IMR-90 (cell line): ENCODE measurements at regions not wholly inside any gene's neighbourhood (a gene's known extent, or its start where the extent isn't known, plus 50 kb on each side); places are given as distances from the start of the nearest gene placed in this dataset.

Experiments used
- ATAC-seq: fragments of 200-7000 bp; cut with Tn5 transposase; 2 replicates; pipeline ENCODE4 v1.9.1; 2020; ENCODE audit warnings: low read depth, mild to moderate bottlenecking, moderate library complexity
- BruUV-seq: library from RNA; stranded (reverse); fragments of 400-500 nt; replicated peaks from 2 replicates; lab custom pipeline; 2021; lab: Mats Ljungman, UMichigan
- CTCF ChIA-PET: fragments of 300-600 bp; formaldehyde crosslinking; extraction: SDS; loops from one replicate; lab custom pipeline; 2021; ENCODE audit warnings: antibody characterized with exemption; lab: Yijun Ruan, JAX
- POLR2A ChIA-PET: fragments of 300-600 bp; sonication (Branson Sonifier 250); formaldehyde crosslinking; loops from one replicate; lab custom pipeline; 2022; ENCODE audit warnings: antibody characterized with exemption; ENCODE audit not compliant: unreplicated experiment; lab: Charles Lee
- DNase-seq: peaks from one replicate; pipeline ENCODE4 v3.0.0; 2013
- H2AFZ ChIP-seq: replicated peaks from 2 replicates; pipeline ENCODE3; 2013; ENCODE audit warnings: low read length, mild to moderate bottlenecking; ENCODE audit not compliant: poor library complexity
- H2AK5ac ChIP-seq: 2 replicates; pipeline ENCODE4 v1.6.1; 2013; ENCODE audit warnings: low read depth, low read length, inconsistent platforms
- H2AK9ac ChIP-seq: replicated peaks from 2 replicates; pipeline ENCODE3; 2013; ENCODE audit warnings: mild to moderate bottlenecking, low read depth, low read length, moderate library complexity; ENCODE audit not compliant: poor library complexity
- H2BK120ac ChIP-seq: 2 replicates; pipeline ENCODE4 v1.6.1; 2013; ENCODE audit warnings: low read depth, low read length, inconsistent platforms
- H2BK15ac ChIP-seq: 3 replicates; pipeline ENCODE4 v1.6.1; 2013; ENCODE audit warnings: low read depth, low read length, inconsistent platforms
- H2BK20ac ChIP-seq: 2 replicates; pipeline ENCODE4 v1.6.1; 2013; ENCODE audit warnings: low read depth, mild to moderate bottlenecking, inconsistent platforms, low read length, moderate library complexity
- H2BK5ac ChIP-seq: 2 replicates; pipeline ENCODE4 v1.6.1; 2013; ENCODE audit warnings: mild to moderate bottlenecking, low read depth, low read length, inconsistent platforms; ENCODE audit not compliant: poor library complexity, severe bottlenecking
- H3K14ac ChIP-seq: replicated peaks from 2 replicates; pipeline ENCODE4 v1.6.1; 2013; ENCODE audit warnings: low read depth, low read length, inconsistent platforms
- H3K18ac ChIP-seq: 2 replicates; pipeline ENCODE4 v1.6.1; 2013; ENCODE audit warnings: low read depth, low read length, control low read depth
- H3K23ac ChIP-seq: 2 replicates; pipeline ENCODE4 v1.6.1; 2013; ENCODE audit warnings: low read depth, low read length, inconsistent platforms
- H3K27ac ChIP-seq: 2 replicates; pipeline ENCODE4 v1.5.1; 2013; ENCODE audit warnings: mild to moderate bottlenecking, control low read depth, low read length; ENCODE audit not compliant: insufficient read depth
- H3K27me3 ChIP-seq: 2 replicates; pipeline ENCODE4 v1.6.1; 2013; ENCODE audit warnings: low read length; ENCODE audit not compliant: control insufficient read depth, insufficient read depth
- H3K36me3 ChIP-seq: 2 replicates; pipeline ENCODE4 v1.6.1; 2013; ENCODE audit warnings: low read length, mixed read lengths; ENCODE audit not compliant: control insufficient read depth, insufficient read depth
- H3K4ac ChIP-seq: 2 replicates; pipeline ENCODE4 v1.6.1; 2013; ENCODE audit warnings: low read depth, low read length, inconsistent platforms
- H3K4me1 ChIP-seq: 2 replicates; pipeline ENCODE4 v1.6.1; 2013; ENCODE audit warnings: low read length, mixed read lengths; ENCODE audit not compliant: control insufficient read depth, insufficient read depth
- H3K4me2 ChIP-seq: 2 replicates; pipeline ENCODE4 v1.6.1; 2013; ENCODE audit warnings: low read depth, mild to moderate bottlenecking, control low read depth, low read length, moderate library complexity
- H3K4me3 ChIP-seq: 2 replicates; pipeline ENCODE4 v1.5.1; 2013; ENCODE audit warnings: low read depth, mild to moderate bottlenecking, control low read depth, low read length, moderate library complexity; ENCODE audit not compliant: insufficient read depth
- H3K56ac ChIP-seq: 2 replicates; pipeline ENCODE4 v1.6.1; 2013; ENCODE audit warnings: low read length, inconsistent platforms; ENCODE audit not compliant: insufficient read depth; ENCODE audit errors: extremely low read depth
- H3K79me1 ChIP-seq, 2 experiments: 2 replicates each; pipeline ENCODE4 v1.6.1; 2013; ENCODE audit warnings: low read length in 2 of 2, inconsistent platforms in 1 of 2, low read depth in 1 of 2
- H3K9ac ChIP-seq: 2 replicates; pipeline ENCODE4 v1.6.1; 2013; ENCODE audit warnings: low read depth, low read length, control low read depth
- H3K9me1 ChIP-seq: 2 replicates; pipeline ENCODE4 v1.6.1; 2013; ENCODE audit warnings: low read length, inconsistent platforms; ENCODE audit not compliant: insufficient read depth
- H3K9me3 ChIP-seq: 2 replicates; pipeline ENCODE4 v1.6.1; 2013; ENCODE audit warnings: low read length; ENCODE audit not compliant: control insufficient read depth, insufficient read depth
- H4K20me1 ChIP-seq: 2 replicates; pipeline ENCODE4 v1.6.1; 2013; ENCODE audit warnings: low read length, inconsistent platforms; ENCODE audit not compliant: insufficient read depth
- H4K5ac ChIP-seq: 2 replicates; pipeline ENCODE4 v1.6.1; 2013; ENCODE audit warnings: mild to moderate bottlenecking, low read depth, low read length, control low read depth
- H4K8ac ChIP-seq, 2 experiments: 2 replicates each; pipeline ENCODE4 v1.6.1; 2013; ENCODE audit warnings: low read depth in 2 of 2, low read length in 2 of 2, control low read depth in 1 of 2, inconsistent platforms in 1 of 2
- H4K91ac ChIP-seq: 2 replicates; pipeline ENCODE4 v1.6.1; 2013; ENCODE audit warnings: low read depth, low read length, inconsistent platforms; ENCODE audit not compliant: insufficient read depth
- BHLHE40 ChIP-seq: fragments of 150-350 bp; IDR thresholded peaks from 2 replicates; pipeline ENCODE4 v1.6.1; 2016; ENCODE audit warnings: mild to moderate bottlenecking, low read depth, low read length
- CEBPB ChIP-seq: IDR thresholded peaks from 2 replicates; pipeline ENCODE4 v1.6.1; 2012; ENCODE audit warnings: low read depth, low read length, improper control_type of control experiment
- CHD1 ChIP-seq: IDR thresholded peaks from 2 replicates; pipeline ENCODE4 v1.6.1; 2012; ENCODE audit warnings: low read depth, low read length, improper control_type of control experiment
- FOS ChIP-seq: fragments of 150-350 bp; IDR thresholded peaks from 2 replicates; pipeline ENCODE4 v1.6.1; 2016; ENCODE audit warnings: low read depth, low read length
- MAFK ChIP-seq: IDR thresholded peaks from 2 replicates; pipeline ENCODE4 v1.6.1; 2012; ENCODE audit warnings: low read depth, low read length, improper control_type of control experiment
- MAZ ChIP-seq: IDR thresholded peaks from 2 replicates; pipeline ENCODE4 v1.6.1; 2012; ENCODE audit warnings: low read depth, mild to moderate bottlenecking, low read length, improper control_type of control experiment, moderate library complexity, borderline replicate concordance
- NFE2L2 ChIP-seq: fragments of 150-350 bp; IDR thresholded peaks from 2 replicates; pipeline ENCODE4 v1.6.1; 2016; ENCODE audit warnings: low read depth, mild to moderate bottlenecking, low read length
- RAD21 ChIP-seq: IDR thresholded peaks from 2 replicates; pipeline ENCODE4 v1.6.1; 2012; ENCODE audit warnings: low read length, improper control_type of control experiment
- RCOR1 ChIP-seq: IDR thresholded peaks from 2 replicates; pipeline ENCODE4 v1.6.1; 2012; ENCODE audit warnings: mild to moderate bottlenecking, low read length, improper control_type of control experiment; ENCODE audit not compliant: insufficient replicate concordance
- RFX5 ChIP-seq: IDR thresholded peaks from 2 replicates; pipeline ENCODE4 v1.8.0; 2012; ENCODE audit warnings: low read depth, mild to moderate bottlenecking, low read length, moderate library complexity
- SMC3 ChIP-seq: fragments of 150-350 bp; IDR thresholded peaks from 2 replicates; pipeline ENCODE4 v1.6.1; 2016; ENCODE audit warnings: low read depth, mild to moderate bottlenecking, antibody characterized with exemption, low read length, moderate library complexity
- WGBS, 2 experiments: methylation state at CpG; one replicate each; pipeline versions ENCODE4 v1.1.5 to v1.1.7; 2013; ENCODE audit warnings: missing lambda C conversion rate in 2 of 2; ENCODE audit not compliant: insufficient read length in 1 of 2; ENCODE audit errors: extremely low coverage in 2 of 2; 5-methylcytosine and 5-hydroxymethylcytosine counted together
- dilution Hi-C: fragments of 300-500 bp; cut with HindIII; formaldehyde crosslinking; loops from one replicate; pipeline ENCODE4 v1.14.3; 2018; ENCODE audit warnings: low sequenced_read_pairs; ENCODE audit not compliant: unreplicated experiment
- in situ Hi-C: fragments of 300-500 bp; cut with MboI; formaldehyde crosslinking; loops from 3 replicates; pipeline ENCODE4 v1.14.3; 2019; ENCODE audit warnings: low sequenced_read_pairs, inconsistent platforms, mixed read lengths
- intact Hi-C: fragments of 100-400 bp; cut with micrococcal nuclease; formaldehyde crosslinking; loops from 2 replicates; pipeline ENCODE4 v1.10.0; 2022
- TF ChIP-seq, protein P1 (sequence below): conservative IDR thresholded peaks from 2 replicates; pipeline ENCODE4 v1.5.1; 2012; ENCODE audit warnings: mild to moderate bottlenecking, low read depth, low read length, improper control_type of control experiment
- TF ChIP-seq, protein P2 (sequence below): fragments of 150-350 bp; IDR thresholded peaks from 2 replicates; pipeline ENCODE4 v1.6.1; 2017; ENCODE audit warnings: mild to moderate bottlenecking, antibody characterized with exemption, low read length, low read depth

DNA sequence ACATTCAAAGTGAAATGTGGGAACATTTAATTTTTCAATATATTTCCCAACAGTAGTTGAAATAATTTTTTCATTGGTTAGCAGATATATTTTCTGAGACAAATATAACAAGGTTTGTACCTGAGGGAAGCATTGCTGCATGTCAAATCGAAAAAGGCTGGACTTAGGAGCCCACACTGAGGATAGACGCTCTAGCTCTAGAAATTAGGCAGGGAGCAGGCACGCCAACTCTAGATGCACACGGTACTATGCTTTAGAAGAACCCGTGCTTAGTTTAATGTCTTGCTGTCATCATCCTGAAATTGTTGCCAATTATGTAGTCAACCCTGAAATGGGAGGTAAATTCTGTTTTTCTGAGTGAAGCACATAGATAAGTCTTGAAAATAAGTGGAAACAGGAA lies 731.1 kb upstream of the ZNF804A start:
- Histone ChIP-seq H3K79me1 (no peaks in the 10 kb centered on the region), H4K20me1 (no peaks in the 10 kb centered on the region), H3K23ac (no peak overlapping the region), H2BK120ac (no peak overlapping the region), H3K9me3 (peaks cover 4% of the 10 kb centered on the region), H2AK9ac (no peak overlapping the region), H3K4me1 (no peaks in the 10 kb centered on the region), H4K5ac (no peak overlapping the region), H3K9me1 (no peaks in the 10 kb centered on the region), H3K4me2 (no peak overlapping the region), H3K27me3 (no peaks in the 10 kb centered on the region), H2BK20ac (no peak overlapping the region), H2BK15ac (no peak overlapping the region), H3K56ac (no peak overlapping the region), H2BK5ac (no peak overlapping the region), H4K91ac (no peak overlapping the region), H3K36me3 (no peaks in the 10 kb centered on the region), H3K27ac (no peak overlapping the region), H2AK5ac (no peak overlapping the region), H3K18ac (no peak overlapping the region), H2AFZ (no peak overlapping the region), H3K9ac (no peak overlapping the region), H3K4ac (no peak overlapping the region), H3K4me3 (no peak overlapping the region), H3K14ac (no peak overlapping the region), H4K8ac (no peak overlapping the region)
- no peak for DNase-seq
- ChIA-PET CTCF (no interaction called here), POLR2A (no interaction called here)
- intact Hi-C loops (no loop called here), in situ Hi-C loops (no loop called here), dilution Hi-C loops (no loop called here)
- TF ChIP-seq FOS, result no peak
- TF ChIP-seq CEBPB, result no peak
- no peak for TF ChIP-seq CHD1
- no peak for TF ChIP-seq MAFK
- TF ChIP-seq BHLHE40, result no peak
- TF ChIP-seq RFX5, result no peak
- TF ChIP-seq RCOR1, result no peak
- TF ChIP-seq NFE2L2, result no peak
- TF ChIP-seq, protein P1, sequence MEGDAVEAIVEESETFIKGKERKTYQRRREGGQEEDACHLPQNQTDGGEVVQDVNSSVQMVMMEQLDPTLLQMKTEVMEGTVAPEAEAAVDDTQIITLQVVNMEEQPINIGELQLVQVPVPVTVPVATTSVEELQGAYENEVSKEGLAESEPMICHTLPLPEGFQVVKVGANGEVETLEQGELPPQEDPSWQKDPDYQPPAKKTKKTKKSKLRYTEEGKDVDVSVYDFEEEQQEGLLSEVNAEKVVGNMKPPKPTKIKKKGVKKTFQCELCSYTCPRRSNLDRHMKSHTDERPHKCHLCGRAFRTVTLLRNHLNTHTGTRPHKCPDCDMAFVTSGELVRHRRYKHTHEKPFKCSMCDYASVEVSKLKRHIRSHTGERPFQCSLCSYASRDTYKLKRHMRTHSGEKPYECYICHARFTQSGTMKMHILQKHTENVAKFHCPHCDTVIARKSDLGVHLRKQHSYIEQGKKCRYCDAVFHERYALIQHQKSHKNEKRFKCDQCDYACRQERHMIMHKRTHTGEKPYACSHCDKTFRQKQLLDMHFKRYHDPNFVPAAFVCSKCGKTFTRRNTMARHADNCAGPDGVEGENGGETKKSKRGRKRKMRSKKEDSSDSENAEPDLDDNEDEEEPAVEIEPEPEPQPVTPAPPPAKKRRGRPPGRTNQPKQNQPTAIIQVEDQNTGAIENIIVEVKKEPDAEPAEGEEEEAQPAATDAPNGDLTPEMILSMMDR, result no peak
- TF ChIP-seq, protein P2, sequence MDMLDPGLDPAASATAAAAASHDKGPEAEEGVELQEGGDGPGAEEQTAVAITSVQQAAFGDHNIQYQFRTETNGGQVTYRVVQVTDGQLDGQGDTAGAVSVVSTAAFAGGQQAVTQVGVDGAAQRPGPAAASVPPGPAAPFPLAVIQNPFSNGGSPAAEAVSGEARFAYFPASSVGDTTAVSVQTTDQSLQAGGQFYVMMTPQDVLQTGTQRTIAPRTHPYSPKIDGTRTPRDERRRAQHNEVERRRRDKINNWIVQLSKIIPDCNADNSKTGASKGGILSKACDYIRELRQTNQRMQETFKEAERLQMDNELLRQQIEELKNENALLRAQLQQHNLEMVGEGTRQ, result no peak
- no peak for TF ChIP-seq RAD21
- TF ChIP-seq SMC3, result no peak
- no peak for TF ChIP-seq MAZ
- 25% methylated on average over 2 of the region's 5 CpGs; no CpG with 5 or more reads in 1 of the 2 experiments for WGBS, 2 experiments
- no peak for ATAC-seq
- no TSS peak for BruUV-seq
